Liver (tissue), 8 donors: ENCODE measurements at regions not wholly inside any gene's neighbourhood (a gene's known extent, or its start where the extent isn't known, plus 50 kb on each side); places are given as distances from the start of the nearest gene placed in this dataset.
A peak's percentile ranks its signal among the peaks of the same experiment; 100 is the strongest.

Experiments
- DNase-seq: peaks from one replicate; pipeline ENCODE4 v3.0.0-alpha.2; 2017; ENCODE audit warnings: low spot score
- H3K27ac ChIP-seq, 2 donors: one replicate each; pipeline ENCODE4 v1.7.0; 2013; ENCODE audit warnings: inconsistent platforms in 2 of 2, low read length in 2 of 2, control low read depth in 1 of 2, low read depth in 1 of 2, mild to moderate bottlenecking in 1 of 2
- H3K27me3 ChIP-seq, 4 donors: one replicate each; pipeline versions ENCODE4 v1.6.1 to v1.7.0; 2013; ENCODE audit warnings: low read length in 3 of 4, inconsistent platforms in 1 of 4, mild to moderate bottlenecking in 1 of 4, moderate library complexity in 1 of 4; ENCODE audit not compliant: control insufficient read depth in 4 of 4, insufficient read depth in 4 of 4
- H3K36me3 ChIP-seq, 4 donors: one replicate each; pipeline versions ENCODE4 v1.6.1 to v1.7.0; 2013; ENCODE audit warnings: low read length in 3 of 4, mild to moderate bottlenecking in 3 of 4, low read depth in 1 of 4, moderate library complexity in 1 of 4; ENCODE audit not compliant: control insufficient read depth in 4 of 4, insufficient read depth in 3 of 4
- H3K4me1 ChIP-seq, 4 donors: one replicate each; pipeline versions ENCODE4 v1.6.1 to v1.7.0; 2013; ENCODE audit warnings: low read length in 3 of 4, mild to moderate bottlenecking in 3 of 4, moderate library complexity in 1 of 4; ENCODE audit not compliant: control insufficient read depth in 4 of 4, insufficient read depth in 4 of 4
- H3K4me3 ChIP-seq, 3 donors: one replicate each; pipeline versions ENCODE4 v1.6.1 to v1.7.0; 2013; ENCODE audit warnings: low read length in 3 of 3, control low read depth in 1 of 3, low read depth in 1 of 3, mild to moderate bottlenecking in 1 of 3
- H3K9ac ChIP-seq, 2 donors: one replicate each; pipeline ENCODE4 v1.7.0; 2013; ENCODE audit warnings: low read length in 2 of 2, mild to moderate bottlenecking in 2 of 2, moderate library complexity in 2 of 2, control low read depth in 1 of 2, low read depth in 1 of 2
- H3K9me3 ChIP-seq, 4 donors: one replicate each; pipeline versions ENCODE4 v1.6.1 to v1.7.0; 2013; ENCODE audit warnings: low read length in 3 of 4; ENCODE audit not compliant: control insufficient read depth in 4 of 4
- ATF3 ChIP-seq: IDR thresholded peaks from 2 replicates; pipeline ENCODE4 v1.6.1; 2016; ENCODE audit warnings: antibody characterized with exemption
- CTCF ChIP-seq: fragments of 150-350 bp; IDR thresholded peaks from 2 replicates; pipeline ENCODE4 v1.5.1; 2017; ENCODE audit warnings: improper control_type of control experiment, low read depth, low read length; ENCODE audit not compliant: missing input control
- EGR1 ChIP-seq, 2 donors: IDR thresholded peaks; 2 replicates each; pipeline ENCODE4 v1.6.1; 2016 to 2018; ENCODE audit warnings: antibody characterized with exemption in 2 of 2, low read depth in 2 of 2
- FOXA1 ChIP-seq: IDR thresholded peaks from 2 replicates; pipeline ENCODE4 v1.6.1; 2016; ENCODE audit warnings: antibody characterized with exemption
- HNF4A ChIP-seq, 2 donors: conservative IDR thresholded peaks; 2 replicates each; pipeline ENCODE4 v1.6.1; 2016; ENCODE audit warnings: antibody characterized with exemption in 2 of 2, mild to moderate bottlenecking in 2 of 2
- HNF4G ChIP-seq: IDR thresholded peaks from 2 replicates; pipeline ENCODE4 v1.6.1; 2016; ENCODE audit warnings: antibody characterized with exemption
- JUND ChIP-seq, 2 donors: IDR thresholded peaks; 2 replicates each; pipeline ENCODE4 v1.6.1; 2016; ENCODE audit warnings: antibody characterized with exemption in 2 of 2
- NR2F2 ChIP-seq: IDR thresholded peaks from 2 replicates; pipeline ENCODE4 v1.6.1; 2016; ENCODE audit warnings: antibody characterized with exemption
- RAD21 ChIP-seq, 2 donors: IDR thresholded peaks; 2 replicates each; pipeline ENCODE4 v1.6.1; 2016; ENCODE audit warnings: antibody characterized with exemption in 2 of 2, mild to moderate bottlenecking in 2 of 2
- REST ChIP-seq: IDR thresholded peaks from 2 replicates; pipeline ENCODE4 v1.6.1; 2016; ENCODE audit warnings: antibody characterized with exemption, mild to moderate bottlenecking
- RXRA ChIP-seq, 2 donors: IDR thresholded peaks; 2 replicates each; pipeline ENCODE4 v1.6.1; 2017 to 2018; ENCODE audit warnings: antibody characterized with exemption in 2 of 2, mild to moderate bottlenecking in 1 of 2
- YY1 ChIP-seq: IDR thresholded peaks from 2 replicates; pipeline ENCODE4 v1.6.1; 2016; ENCODE audit warnings: antibody characterized with exemption, mild to moderate bottlenecking
- ZBTB33 ChIP-seq: IDR thresholded peaks from 2 replicates; pipeline ENCODE4 v1.6.1; 2016; ENCODE audit warnings: antibody characterized with exemption
- WGBS: extraction: QIAGEN DNeasy Blood & Tissue Kit; methylation state at CpG from one replicate; pipeline ENCODE4 v1.1.7; 2013; 5-methylcytosine and 5-hydroxymethylcytosine counted together
- donor health status: healthy.
- donor health status: healthy.
- donor health status: healthy.
- donor health status: healthy.
- donor health status: healthy.

- no peak for DNase-seq
- H3K4me3 ChIP-seq, result no peak overlapping the region
- no peak overlapping the region for H3K27ac ChIP-seq
- H3K9ac ChIP-seq, result no peak overlapping the region
- no peaks in the 10 kb centered on the region for H3K9me3 ChIP-seq
- no peaks in the 10 kb centered on the region for H3K27me3 ChIP-seq
- no peaks in the 10 kb centered on the region for H3K36me3 ChIP-seq
- TF ChIP-seq NR2F2 (peak; percentile 18), EGR1 (IDR thresholded peaks at IDR 0.05; ENCODE audit: low read depth in 2 of 2) (no peak)
- no peaks in the 10 kb centered on the region for H3K4me1 ChIP-seq
- 71% methylated on average over 1 of the region's 1 CpG for WGBS
Observed at GRCh38 chr9:12923468-12924009, 148.7 kb downstream of the LURAP1L start.

- Histone ChIP-seq H3K4me1 (no peaks in the 10 kb centered on the region), H3K4me3 (no peak overlapping the region), H3K36me3 (no peaks in the 10 kb centered on the region), H3K27ac (no peak overlapping the region), H3K9me3 (no peaks in the 10 kb centered on the region), H3K9ac (no peak overlapping the region), H3K27me3 (no peaks in the 10 kb centered on the region)
- no peak for DNase-seq
- no peak for TF ChIP-seq HNF4A (conservative IDR thresholded peaks at IDR 0.05)
- TF ChIP-seq EGR1 (IDR thresholded peaks at IDR 0.05; ENCODE audit: low read depth in 2 of 2), result no peak
- TF ChIP-seq ATF3, result no peak
- no peak for TF ChIP-seq RAD21 (IDR thresholded peaks at IDR 0.05)
- TF ChIP-seq HNF4G, result no peak
- no peak for TF ChIP-seq ZBTB33
- TF ChIP-seq YY1, result no peak
- no peak for TF ChIP-seq REST
- no peak for TF ChIP-seq RXRA (IDR thresholded peaks at IDR 0.05)
- no peak for TF ChIP-seq JUND (IDR thresholded peaks at IDR 0.05)
- no peak for TF ChIP-seq NR2F2
- no peak for TF ChIP-seq CTCF
- TF ChIP-seq FOXA1, result no peak
- WGBS, result 77% methylated on average over 4 of the region's 4 CpGs
Observed at GRCh38 chr9:12930906-12931305, 156.1 kb downstream of the LURAP1L start.
